Vagina (tissue), 2 donors: ENCODE measurements at regions not wholly inside any gene's neighbourhood (a gene's known extent, or its start where the extent isn't known, plus 50 kb on each side); places are given as distances from the start of the nearest gene placed in this dataset.

Experiments used
- DNase-seq, 2 donors: peaks; one replicate each; pipeline ENCODE4 v3.0.0-alpha.2; 2017; ENCODE audit errors: extremely low spot score in 2 of 2
- H3K27ac ChIP-seq: fragments of 200-600 bp; sonication (generic); one replicate; pipeline ENCODE4 v1.5.1; 2019
- H3K27me3 ChIP-seq: fragments of 200-600 bp; sonication (generic); one replicate; pipeline ENCODE4 v1.5.1; 2019
- H3K36me3 ChIP-seq, 2 donors: fragments of 200-600 bp; sonication (generic); one replicate each; pipeline ENCODE4 v1.5.1; 2017 to 2019
- H3K4me1 ChIP-seq: fragments of 200-600 bp; sonication (generic); one replicate; pipeline ENCODE4 v1.5.1; 2019
- H3K4me3 ChIP-seq, 2 donors: fragments of 200-600 bp; sonication (generic); 1 replicate in 1 of 2; 2 replicates in 1 of 2; pipeline ENCODE4 v1.5.1; 2016 to 2019
- H3K9me3 ChIP-seq: fragments of 200-600 bp; sonication (generic); one replicate; pipeline ENCODE4 v1.5.1; 2019
- POLR2A ChIP-seq, 2 donors: fragments of 450-650 bp; IDR thresholded peaks; one replicate each; pipeline ENCODE4 v1.6.1; 2017; ENCODE audit warnings: antibody characterized with exemption in 2 of 2, mild to moderate bottlenecking in 2 of 2, moderate library complexity in 2 of 2
- POLR2AphosphoS5 ChIP-seq, 2 donors: sonication (generic); formaldehyde crosslinking; IDR thresholded peaks; one replicate each; pipeline ENCODE4 v1.9.0; 2017; ENCODE audit warnings: antibody characterized with exemption in 2 of 2, mild to moderate bottlenecking in 2 of 2, low read depth in 1 of 2; ENCODE audit not compliant: insufficient read depth in 1 of 2
- intact Hi-C: fragments of 100-400 bp; cut with DNase I; formaldehyde crosslinking; loops from one replicate; pipeline ENCODE4 v1.15.1; 2023
- TF ChIP-seq, protein P1 (sequence below), 3 experiments: fragments of 450-650 bp in 2 of 3; fragments of 200-600 bp in 1 of 3; sonication (generic) in 1 of 3; IDR thresholded peaks; one replicate each; pipeline ENCODE4 v1.5.1; 2017 to 2019; ENCODE audit warnings: antibody characterized with exemption in 3 of 3, mild to moderate bottlenecking in 2 of 3, moderate library complexity in 2 of 3

DNA sequence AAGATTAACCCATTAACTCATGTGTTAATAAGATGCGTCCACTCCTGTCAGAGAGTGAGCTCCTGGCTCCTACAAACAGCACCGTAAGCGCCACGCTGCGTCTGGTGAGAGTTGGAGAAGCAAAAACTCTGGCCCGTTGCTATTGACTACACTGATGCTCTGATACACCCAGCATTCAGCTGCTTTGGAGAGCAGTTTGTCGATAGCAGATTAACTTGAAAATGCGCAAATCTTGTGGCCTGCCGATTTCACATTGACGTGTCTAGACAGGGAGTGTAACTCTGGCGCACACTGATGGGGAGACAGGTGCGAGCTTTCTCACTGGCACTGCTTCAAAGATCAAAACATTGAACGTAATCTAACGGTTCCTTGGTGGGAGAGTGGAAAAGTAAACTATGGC, 151.7 kb upstream of the RPS6KA2 start:
- TF ChIP-seq POLR2AphosphoS5 (IDR thresholded peaks at IDR 0.05; ENCODE audit: insufficient read depth in 1 of 2, low read depth in 1 of 2) (no peak), POLR2A (IDR thresholded peaks at IDR 0.05) (no peak)
- TF ChIP-seq, protein P1, sequence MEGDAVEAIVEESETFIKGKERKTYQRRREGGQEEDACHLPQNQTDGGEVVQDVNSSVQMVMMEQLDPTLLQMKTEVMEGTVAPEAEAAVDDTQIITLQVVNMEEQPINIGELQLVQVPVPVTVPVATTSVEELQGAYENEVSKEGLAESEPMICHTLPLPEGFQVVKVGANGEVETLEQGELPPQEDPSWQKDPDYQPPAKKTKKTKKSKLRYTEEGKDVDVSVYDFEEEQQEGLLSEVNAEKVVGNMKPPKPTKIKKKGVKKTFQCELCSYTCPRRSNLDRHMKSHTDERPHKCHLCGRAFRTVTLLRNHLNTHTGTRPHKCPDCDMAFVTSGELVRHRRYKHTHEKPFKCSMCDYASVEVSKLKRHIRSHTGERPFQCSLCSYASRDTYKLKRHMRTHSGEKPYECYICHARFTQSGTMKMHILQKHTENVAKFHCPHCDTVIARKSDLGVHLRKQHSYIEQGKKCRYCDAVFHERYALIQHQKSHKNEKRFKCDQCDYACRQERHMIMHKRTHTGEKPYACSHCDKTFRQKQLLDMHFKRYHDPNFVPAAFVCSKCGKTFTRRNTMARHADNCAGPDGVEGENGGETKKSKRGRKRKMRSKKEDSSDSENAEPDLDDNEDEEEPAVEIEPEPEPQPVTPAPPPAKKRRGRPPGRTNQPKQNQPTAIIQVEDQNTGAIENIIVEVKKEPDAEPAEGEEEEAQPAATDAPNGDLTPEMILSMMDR (IDR thresholded peaks at IDR 0.05): no peak
- intact Hi-C loops: no loop called here

DNA sequence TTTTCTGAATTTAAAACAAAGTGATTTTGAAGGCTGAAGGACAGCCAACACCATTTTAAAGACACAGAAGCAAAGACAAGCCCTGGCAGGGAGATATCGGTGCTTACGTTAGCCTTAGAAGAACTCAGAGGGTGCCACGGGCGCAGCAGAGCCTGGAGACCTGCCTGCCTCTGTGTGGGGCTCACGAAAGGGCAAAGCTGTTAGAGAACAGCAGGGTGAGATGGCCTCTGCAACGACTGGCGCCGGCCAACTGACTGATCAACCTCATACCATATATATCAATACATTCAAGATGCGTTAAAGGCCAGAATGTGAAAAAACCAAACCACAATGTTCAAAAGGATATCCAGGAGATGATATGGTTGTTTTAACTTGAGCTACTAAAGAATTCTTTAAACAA, 151.0 kb upstream of the RPS6KA2 start:
- H3K27me3 ChIP-seq: no peaks in the 10 kb centered on the region
- DNase-seq: peak in 1 of 2 donors; percentile 52
- TF ChIP-seq, protein P1 (IDR thresholded peaks at IDR 0.05): no peak
- TF ChIP-seq POLR2AphosphoS5 (IDR thresholded peaks at IDR 0.05; ENCODE audit: insufficient read depth in 1 of 2, low read depth in 1 of 2): no peak
- no peak for TF ChIP-seq POLR2A (IDR thresholded peaks at IDR 0.05)
- H3K36me3 ChIP-seq: no peaks in the 10 kb centered on the region
- no peaks in the 10 kb centered on the region for H3K4me1 ChIP-seq
- intact Hi-C loops: no loop called here
- no peaks in the 10 kb centered on the region for H3K9me3 ChIP-seq
- no peak overlapping the region for H3K4me3 ChIP-seq
- no peak overlapping the region for H3K27ac ChIP-seq

More for the DNA sequence above, 151.7 kb upstream of the RPS6KA2 start:
- Histone ChIP-seq H3K27ac (no peak overlapping the region), H3K36me3 (no peaks in the 10 kb centered on the region), H3K27me3 (no peaks in the 10 kb centered on the region), H3K4me3 (no peak overlapping the region), H3K4me1 (no peaks in the 10 kb centered on the region), H3K9me3 (no peaks in the 10 kb centered on the region)
- peak in 1 of 2 donors; percentile 6 for DNase-seq

DNA sequence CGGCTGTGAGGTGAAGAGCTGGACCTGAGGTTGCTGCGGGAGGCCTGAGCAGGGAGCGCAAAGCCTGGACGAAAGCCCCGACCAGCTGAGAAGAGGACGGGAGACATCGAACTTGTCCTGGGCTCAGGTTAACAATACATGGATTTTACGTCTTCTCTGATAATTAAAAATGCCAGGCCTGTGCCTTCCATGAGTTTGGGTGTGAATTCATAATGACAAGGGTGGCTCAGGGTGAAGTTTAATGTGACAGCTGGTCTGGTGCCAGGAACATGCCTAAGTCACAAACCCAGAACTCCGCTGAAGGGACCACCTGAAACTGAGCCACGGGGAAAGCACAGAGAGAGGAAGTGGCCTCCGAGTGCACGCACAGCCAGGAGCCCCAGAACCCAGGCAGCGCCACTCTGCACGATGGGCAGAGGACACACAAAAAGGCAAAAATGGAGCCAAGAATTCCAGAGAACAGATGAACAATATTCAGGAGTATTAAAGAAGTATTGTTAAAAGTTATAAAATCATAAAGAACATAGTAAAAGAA, 150.1 kb upstream of the RPS6KA2 start:
- Histone ChIP-seq H3K9me3 (no peaks in the 10 kb centered on the region), H3K27me3 (no peaks in the 10 kb centered on the region), H3K36me3 (no peaks in the 10 kb centered on the region), H3K4me1 (no peaks in the 10 kb centered on the region), H3K4me3 (no peak overlapping the region), H3K27ac (no peak overlapping the region)
- TF ChIP-seq, protein P1 (IDR thresholded peaks at IDR 0.05): no peak
- no peak for TF ChIP-seq POLR2AphosphoS5 (IDR thresholded peaks at IDR 0.05; ENCODE audit: insufficient read depth in 1 of 2, low read depth in 1 of 2)
- no peak for TF ChIP-seq POLR2A (IDR thresholded peaks at IDR 0.05)
- intact Hi-C loops: no loop called here
- DNase-seq: peak in 1 of 2 donors; percentile 93

DNA sequence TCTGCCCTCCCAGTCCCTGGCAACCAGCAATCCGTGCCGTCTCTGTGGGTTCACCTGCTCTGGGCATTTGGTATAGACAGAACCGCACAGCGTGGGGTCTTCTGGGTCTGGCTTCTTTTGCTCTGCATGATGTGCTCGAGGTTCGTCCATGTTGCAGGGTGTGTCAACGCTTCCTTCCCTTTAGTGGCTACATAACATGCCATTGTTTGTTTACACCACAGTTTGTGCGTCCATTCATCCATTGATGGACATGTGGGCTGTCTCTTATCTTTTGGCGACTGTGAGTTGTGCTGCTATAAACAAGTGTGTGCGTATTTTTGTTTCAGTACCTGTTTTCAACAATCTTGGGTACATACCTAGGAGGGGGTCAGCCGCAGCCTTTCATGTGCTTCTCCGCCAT, 149.5 kb upstream of the RPS6KA2 start:
- Histone ChIP-seq H3K27me3 (no peaks in the 10 kb centered on the region), H3K9me3 (no peaks in the 10 kb centered on the region), H3K4me3 (no peak overlapping the region), H3K27ac (no peak overlapping the region), H3K4me1 (no peaks in the 10 kb centered on the region), H3K36me3 (no peaks in the 10 kb centered on the region)
- TF ChIP-seq, protein P1 (IDR thresholded peaks at IDR 0.05): no peak
- TF ChIP-seq POLR2AphosphoS5 (IDR thresholded peaks at IDR 0.05; ENCODE audit: insufficient read depth in 1 of 2, low read depth in 1 of 2): no peak
- no peak for TF ChIP-seq POLR2A (IDR thresholded peaks at IDR 0.05)
- DNase-seq: no peak
- intact Hi-C loops: no loop called here

DNA sequence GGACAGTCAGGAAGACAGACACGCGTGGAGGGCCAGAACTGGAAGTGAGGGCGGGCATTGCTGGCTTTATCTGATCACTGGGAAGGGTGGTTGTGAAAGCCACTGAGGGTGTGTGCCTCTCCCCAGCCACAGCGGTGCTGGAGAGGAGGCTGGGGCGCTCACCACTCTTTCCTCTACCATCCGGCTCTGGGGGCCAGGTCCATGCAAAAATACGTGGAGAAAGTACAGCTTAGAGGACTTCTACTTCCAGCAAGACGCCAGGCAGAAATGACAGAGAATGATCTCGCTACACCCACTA, 148.8 kb upstream of the RPS6KA2 start:
- TF ChIP-seq, protein P1 (IDR thresholded peaks at IDR 0.05): no peak
- TF ChIP-seq POLR2AphosphoS5 (IDR thresholded peaks at IDR 0.05; ENCODE audit: insufficient read depth in 1 of 2, low read depth in 1 of 2) (no peak), POLR2A (IDR thresholded peaks at IDR 0.05) (no peak)
- DNase-seq: no peak
- H3K27me3 ChIP-seq: no peaks in the 10 kb centered on the region
- intact Hi-C loops: no loop called here
- no peaks in the 10 kb centered on the region for H3K36me3 ChIP-seq
- H3K4me1 ChIP-seq: no peaks in the 10 kb centered on the region
- H3K27ac ChIP-seq: no peak overlapping the region
- no peaks in the 10 kb centered on the region for H3K9me3 ChIP-seq
- H3K4me3 ChIP-seq: no peak overlapping the region
